Tibial nerve (tissue), 4 donors: ENCODE measurements at regions not wholly inside any gene's neighbourhood (a gene's known extent, or its start where the extent isn't known, plus 50 kb on each side); places are given as distances from the start of the nearest gene placed in this dataset.

Experiments
- DNase-seq, 2 donors: peaks; one replicate each; pipeline ENCODE4 v3.0.0-alpha.2; 2019; ENCODE audit warnings: low spot score in 2 of 2
- H3K27ac ChIP-seq, 4 donors: fragments of 200-600 bp; sonication (generic) in 3 of 4; one replicate each; pipeline ENCODE4 v1.5.1; 2017 to 2019; ENCODE audit warnings: mild to moderate bottlenecking in 1 of 4
- H3K27me3 ChIP-seq, 2 donors: fragments of 200-600 bp; sonication (generic) in 1 of 2; one replicate each; pipeline versions ENCODE4 v1.5.1 to v1.6.0; 2017 to 2019
- H3K36me3 ChIP-seq, 3 donors: fragments of 200-600 bp; sonication (generic); one replicate each; pipeline ENCODE4 v1.5.1; 2018 to 2019
- H3K4me1 ChIP-seq, 4 donors: fragments of 200-600 bp; sonication (generic) in 3 of 4; one replicate each; pipeline ENCODE4 v1.5.1; 2017 to 2019
- H3K4me3 ChIP-seq, 4 donors: fragments of 200-600 bp; sonication (generic) in 3 of 4; one replicate each; pipeline ENCODE4 v1.5.1; 2017 to 2019; ENCODE audit warnings: mild to moderate bottlenecking in 1 of 4, moderate library complexity in 1 of 4
- H3K9me3 ChIP-seq, 4 donors: fragments of 200-600 bp; sonication (generic) in 3 of 4; one replicate each; pipeline ENCODE4 v1.5.1; 2017 to 2019
- EP300 ChIP-seq, 2 donors: sonication (generic); formaldehyde crosslinking; IDR thresholded peaks; one replicate each; pipeline ENCODE4 v1.6.1; 2017; ENCODE audit warnings: antibody characterized with exemption in 2 of 2, mild to moderate bottlenecking in 1 of 2
- POLR2A ChIP-seq, 2 donors: fragments of 450-650 bp; IDR thresholded peaks; one replicate each; pipeline ENCODE4 v1.6.1; 2017; ENCODE audit warnings: antibody characterized with exemption in 2 of 2, mild to moderate bottlenecking in 2 of 2, moderate library complexity in 2 of 2
- WGBS, 2 donors: methylation state at CpG; one replicate each; pipeline ENCODE4 v1.1.5; 2018; 5-methylcytosine and 5-hydroxymethylcytosine counted together
- TF ChIP-seq, protein P1 (sequence below), 5 experiments: fragments of 200-600 bp in 3 of 5; fragments of 450-650 bp in 2 of 5; sonication (generic) in 3 of 5; IDR thresholded peaks; one replicate each; pipeline ENCODE4 v1.5.1; 2016 to 2019; ENCODE audit warnings: antibody characterized with exemption in 5 of 5, mild to moderate bottlenecking in 3 of 5, moderate library complexity in 2 of 5

DNA sequence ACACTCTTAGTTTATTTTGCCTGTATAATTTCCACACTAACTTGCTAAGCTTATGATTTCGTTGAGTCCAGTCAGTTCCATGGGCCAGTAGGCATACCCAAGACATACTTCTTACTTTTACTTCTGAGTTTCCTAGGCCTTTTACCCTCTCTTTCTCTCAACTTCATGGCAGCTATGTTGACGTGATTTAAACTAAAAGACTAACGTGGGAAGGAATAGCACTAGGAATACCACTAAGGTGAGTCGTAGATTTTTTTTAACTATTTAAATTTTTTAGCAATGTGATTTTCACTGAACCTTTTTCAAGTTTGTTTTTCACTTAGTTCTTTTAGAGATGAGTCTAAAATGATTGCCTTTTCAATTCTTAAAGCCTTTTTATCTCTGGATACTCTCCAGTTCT, 793.5 kb upstream of the NOVA1 start:
- no peak overlapping the region for H3K27ac ChIP-seq
- H3K4me3 ChIP-seq = no peak overlapping the region
- no peaks in the 10 kb centered on the region for H3K4me1 ChIP-seq
- WGBS, 2 donors = 83 to 88% methylated on average over 4 of the region's 4 CpGs
- DNase-seq = no peak
- no peak for TF ChIP-seq POLR2A (IDR thresholded peaks at IDR 0.05)
- TF ChIP-seq, protein P1, sequence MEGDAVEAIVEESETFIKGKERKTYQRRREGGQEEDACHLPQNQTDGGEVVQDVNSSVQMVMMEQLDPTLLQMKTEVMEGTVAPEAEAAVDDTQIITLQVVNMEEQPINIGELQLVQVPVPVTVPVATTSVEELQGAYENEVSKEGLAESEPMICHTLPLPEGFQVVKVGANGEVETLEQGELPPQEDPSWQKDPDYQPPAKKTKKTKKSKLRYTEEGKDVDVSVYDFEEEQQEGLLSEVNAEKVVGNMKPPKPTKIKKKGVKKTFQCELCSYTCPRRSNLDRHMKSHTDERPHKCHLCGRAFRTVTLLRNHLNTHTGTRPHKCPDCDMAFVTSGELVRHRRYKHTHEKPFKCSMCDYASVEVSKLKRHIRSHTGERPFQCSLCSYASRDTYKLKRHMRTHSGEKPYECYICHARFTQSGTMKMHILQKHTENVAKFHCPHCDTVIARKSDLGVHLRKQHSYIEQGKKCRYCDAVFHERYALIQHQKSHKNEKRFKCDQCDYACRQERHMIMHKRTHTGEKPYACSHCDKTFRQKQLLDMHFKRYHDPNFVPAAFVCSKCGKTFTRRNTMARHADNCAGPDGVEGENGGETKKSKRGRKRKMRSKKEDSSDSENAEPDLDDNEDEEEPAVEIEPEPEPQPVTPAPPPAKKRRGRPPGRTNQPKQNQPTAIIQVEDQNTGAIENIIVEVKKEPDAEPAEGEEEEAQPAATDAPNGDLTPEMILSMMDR (IDR thresholded peaks at IDR 0.05) = no peak
- no peaks in the 10 kb centered on the region for H3K27me3 ChIP-seq
- H3K36me3 ChIP-seq = no peaks in the 10 kb centered on the region
- H3K9me3 ChIP-seq = no peaks in the 10 kb centered on the region

DNA sequence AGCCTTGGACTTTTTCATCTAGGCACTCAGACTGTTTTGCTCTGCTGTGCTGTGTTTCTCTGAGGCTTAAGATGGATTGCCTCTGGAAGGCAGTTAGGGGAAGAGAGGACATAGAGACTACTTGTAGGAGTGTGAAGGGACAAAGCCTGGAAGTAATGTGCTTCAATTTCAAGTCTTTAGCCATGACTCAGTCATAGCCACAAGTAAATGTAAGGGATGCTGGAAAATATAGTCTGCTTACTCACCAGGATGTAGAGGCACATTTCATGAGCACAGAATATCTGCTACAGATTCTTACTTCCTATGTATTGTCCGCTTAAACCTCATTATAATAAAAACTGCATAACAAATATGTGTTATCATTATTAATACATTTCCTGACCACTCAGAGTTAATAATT, 794.3 kb upstream of the NOVA1 start:
- Histone ChIP-seq H3K9me3 (no peaks in the 10 kb centered on the region), H3K27me3 (no peaks in the 10 kb centered on the region), H3K27ac (no peak overlapping the region), H3K4me1 (no peaks in the 10 kb centered on the region), H3K36me3 (no peaks in the 10 kb centered on the region), H3K4me3 (no peak overlapping the region)
- DNase-seq = no peak
- TF ChIP-seq EP300 (IDR thresholded peaks at IDR 0.05) = no peak
- TF ChIP-seq, protein P1 (IDR thresholded peaks at IDR 0.05) = no peak
- no peak for TF ChIP-seq POLR2A (IDR thresholded peaks at IDR 0.05)
- 85 to 89% methylated on average over 1 of the region's 1 CpG for WGBS, 2 donors

DNA sequence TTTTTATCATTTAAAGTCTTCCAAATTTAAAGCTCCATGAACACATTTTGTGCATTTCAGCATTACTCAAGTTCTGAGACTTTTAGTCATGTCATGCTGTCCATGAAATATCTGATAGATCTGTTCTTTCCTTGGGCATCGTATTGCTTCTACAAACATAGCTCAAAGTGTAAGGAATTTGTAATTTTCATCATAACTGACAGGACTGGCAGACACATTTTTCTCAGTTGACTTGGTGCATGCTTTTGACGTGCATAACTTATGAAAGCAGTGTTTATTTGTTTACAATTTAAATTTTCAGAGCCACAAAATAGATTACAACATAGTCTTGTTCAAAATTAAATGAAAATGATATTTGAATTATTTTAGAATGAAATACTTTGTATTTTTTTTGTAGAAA, 812.1 kb upstream of the NOVA1 start:
- 56 to 57% methylated on average over 2 of the region's 2 CpGs for WGBS, 2 donors

DNA sequence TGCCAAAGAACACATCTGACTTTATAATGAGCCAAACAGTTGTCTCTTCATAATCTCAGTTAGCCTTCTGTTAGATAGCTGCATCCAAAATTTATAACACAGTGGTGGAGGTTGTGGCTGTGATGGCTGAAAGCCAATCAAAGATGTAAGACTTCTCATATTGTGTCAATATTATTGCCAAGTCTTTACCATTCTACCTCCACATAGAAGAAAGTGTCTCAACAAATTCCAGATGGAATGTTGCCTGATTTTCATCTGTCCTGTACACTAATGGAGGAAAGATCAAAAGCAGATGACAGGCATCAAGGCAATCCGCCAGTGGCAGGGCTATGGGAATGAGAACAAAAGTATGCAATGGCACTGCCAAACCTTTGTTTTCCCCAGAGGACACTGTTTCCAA, 813.1 kb upstream of the NOVA1 start:
- no peaks in the 10 kb centered on the region for H3K9me3 ChIP-seq
- H3K27ac ChIP-seq = no peak overlapping the region
- no peak for DNase-seq
- no peak overlapping the region for H3K4me3 ChIP-seq
- no peaks in the 10 kb centered on the region for H3K36me3 ChIP-seq
- no peak for TF ChIP-seq POLR2A (IDR thresholded peaks at IDR 0.05)
- TF ChIP-seq, protein P1 (IDR thresholded peaks at IDR 0.05) = no peak
- no peak for TF ChIP-seq EP300 (IDR thresholded peaks at IDR 0.05)
- WGBS, 2 donors = 42 to 76% methylated on average over 1 of the region's 1 CpG
- H3K4me1 ChIP-seq = no peaks in the 10 kb centered on the region
- no peaks in the 10 kb centered on the region for H3K27me3 ChIP-seq

More for the DNA sequence above, 812.1 kb upstream of the NOVA1 start:
- Histone ChIP-seq H3K36me3 (no peaks in the 10 kb centered on the region), H3K27ac (no peak overlapping the region), H3K9me3 (no peaks in the 10 kb centered on the region), H3K27me3 (no peaks in the 10 kb centered on the region), H3K4me3 (no peak overlapping the region), H3K4me1 (no peaks in the 10 kb centered on the region)
- TF ChIP-seq, protein P1 (IDR thresholded peaks at IDR 0.05) = no peak
- TF ChIP-seq EP300 (IDR thresholded peaks at IDR 0.05) (no peak), POLR2A (IDR thresholded peaks at IDR 0.05) (no peak)
- no peak for DNase-seq

DNA sequence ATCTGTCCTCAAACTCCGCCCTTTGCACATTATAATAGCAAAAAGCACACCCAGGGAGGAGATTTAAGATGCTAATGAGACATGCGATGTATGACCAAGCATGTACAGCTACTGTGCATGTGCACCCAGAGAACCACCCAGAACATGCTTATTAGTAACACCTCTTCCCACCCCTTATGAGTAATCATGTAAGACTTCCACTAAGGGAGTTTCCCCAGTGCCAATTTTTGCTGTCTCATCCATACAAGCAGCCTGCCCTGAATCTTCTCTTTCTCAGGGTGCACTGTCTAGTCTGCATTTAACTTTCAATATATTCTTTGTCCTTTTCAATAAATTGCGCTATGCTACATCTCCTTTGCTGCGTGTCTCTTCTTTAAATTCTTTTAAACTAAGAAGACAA, 830.0 kb upstream of the NOVA1 start:
- H3K27ac ChIP-seq = no peak overlapping the region
- TF ChIP-seq POLR2A (IDR thresholded peaks at IDR 0.05) (no peak), EP300 (IDR thresholded peaks at IDR 0.05) (no peak)
- TF ChIP-seq, protein P1 (IDR thresholded peaks at IDR 0.05) = no peak
- 92 to 94% methylated on average over 4 of the region's 4 CpGs for WGBS, 2 donors
- no peaks in the 10 kb centered on the region for H3K9me3 ChIP-seq
- no peaks in the 10 kb centered on the region for H3K4me1 ChIP-seq
- H3K36me3 ChIP-seq = no peaks in the 10 kb centered on the region
- H3K27me3 ChIP-seq = no peaks in the 10 kb centered on the region
- no peak overlapping the region for H3K4me3 ChIP-seq
- DNase-seq = no peak
